IPS-18c (cell line): ENCODE measurements at regions not wholly inside any gene's neighbourhood (a gene's known extent, or its start where the extent isn't known, plus 50 kb on each side); places are given as distances from the start of the nearest gene placed in this dataset.

Source experiments
- H3K4me3 ChIP-seq: 2 replicates; pipeline ENCODE4 v1.7.0; 2013; ENCODE audit warnings: low read depth, mild to moderate bottlenecking, low read length, moderate library complexity; ENCODE audit not compliant: insufficient read depth
- H3K9me3 ChIP-seq: one replicate; pipeline ENCODE4 v1.6.1; 2013; ENCODE audit warnings: mild to moderate bottlenecking, low read length, moderate library complexity; ENCODE audit not compliant: control insufficient read depth, insufficient read depth

DNA sequence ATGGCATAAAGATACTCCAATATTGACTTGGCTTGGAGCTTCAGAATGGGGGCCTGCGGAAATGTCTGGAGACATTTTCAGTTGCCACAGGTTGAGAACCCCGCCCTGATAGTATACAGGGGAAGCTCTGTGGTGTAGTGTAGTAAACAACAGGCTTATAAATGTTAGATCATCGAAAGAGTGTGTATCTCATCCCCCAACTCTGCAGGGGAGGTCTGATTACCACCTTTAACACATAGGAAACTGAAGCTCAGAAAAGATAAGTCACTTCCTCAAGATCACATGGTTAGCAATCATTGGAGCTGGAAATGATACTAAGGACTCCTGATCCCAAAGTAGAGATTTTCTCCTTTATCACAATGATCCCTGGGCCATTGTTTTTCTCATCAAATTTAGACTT, 144.5 kb upstream of the BMPER start:
- H3K9me3 ChIP-seq: no peaks in the 10 kb centered on the region
- H3K4me3 ChIP-seq: no peak overlapping the region

DNA sequence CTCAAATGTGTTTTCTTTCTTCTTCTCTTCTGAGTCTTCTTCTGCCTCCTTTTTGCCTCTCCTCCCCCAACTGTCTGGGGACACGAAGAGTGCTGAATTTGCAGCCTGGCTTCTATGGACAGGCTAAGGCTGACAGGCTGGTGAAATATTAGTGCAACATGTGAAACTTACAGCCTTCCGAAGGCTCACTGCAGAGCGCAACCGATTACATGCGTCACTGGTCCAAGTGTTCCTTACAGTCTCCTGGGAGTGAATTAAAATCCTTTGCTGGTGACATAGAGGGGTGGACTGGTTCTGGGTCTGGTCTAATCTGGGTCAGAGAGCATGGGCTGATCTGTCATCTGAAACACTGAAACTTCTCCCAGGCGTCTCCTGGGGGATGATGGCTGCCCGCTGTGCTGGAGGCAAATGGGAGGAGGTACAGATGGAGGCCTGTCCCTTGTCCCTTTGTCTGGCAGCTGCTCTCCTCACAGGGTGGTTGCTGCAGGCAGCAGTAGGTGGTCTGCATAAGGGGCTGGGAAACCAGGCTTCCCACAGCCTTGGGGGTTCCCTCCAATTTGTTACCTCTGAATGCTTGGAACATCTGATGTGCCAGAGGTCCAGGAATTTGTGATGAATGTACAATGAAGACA, 143.8 kb upstream of the BMPER start:
- Histone ChIP-seq H3K9me3 (no peaks in the 10 kb centered on the region), H3K4me3 (no peak overlapping the region)

- no peak overlapping the region for H3K4me3 ChIP-seq
- no peaks in the 10 kb centered on the region for H3K9me3 ChIP-seq
These were observed 143.0 kb upstream of the BMPER start for GRCh38 chr7:33762151-33762910.

DNA sequence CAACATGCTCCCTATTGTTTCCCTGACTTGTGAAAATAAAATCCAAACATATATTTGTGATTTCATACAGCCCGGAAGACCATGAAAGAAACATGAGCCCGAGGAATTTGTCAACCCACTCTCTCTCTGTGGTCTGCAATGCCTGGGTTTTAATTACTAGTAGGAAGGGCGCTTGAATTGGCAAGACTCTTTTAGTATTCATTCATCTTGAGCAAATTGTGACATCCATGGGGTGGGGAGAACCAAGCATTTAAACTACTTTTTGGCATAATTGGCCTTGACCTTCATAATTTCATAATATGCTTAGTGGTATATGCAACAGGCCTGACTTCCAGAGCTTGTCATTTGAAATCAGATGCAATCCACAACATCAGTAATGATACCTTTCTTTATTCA, 142.4 kb upstream of the BMPER start:
- H3K4me3 ChIP-seq: no peak overlapping the region
- no peaks in the 10 kb centered on the region for H3K9me3 ChIP-seq

DNA sequence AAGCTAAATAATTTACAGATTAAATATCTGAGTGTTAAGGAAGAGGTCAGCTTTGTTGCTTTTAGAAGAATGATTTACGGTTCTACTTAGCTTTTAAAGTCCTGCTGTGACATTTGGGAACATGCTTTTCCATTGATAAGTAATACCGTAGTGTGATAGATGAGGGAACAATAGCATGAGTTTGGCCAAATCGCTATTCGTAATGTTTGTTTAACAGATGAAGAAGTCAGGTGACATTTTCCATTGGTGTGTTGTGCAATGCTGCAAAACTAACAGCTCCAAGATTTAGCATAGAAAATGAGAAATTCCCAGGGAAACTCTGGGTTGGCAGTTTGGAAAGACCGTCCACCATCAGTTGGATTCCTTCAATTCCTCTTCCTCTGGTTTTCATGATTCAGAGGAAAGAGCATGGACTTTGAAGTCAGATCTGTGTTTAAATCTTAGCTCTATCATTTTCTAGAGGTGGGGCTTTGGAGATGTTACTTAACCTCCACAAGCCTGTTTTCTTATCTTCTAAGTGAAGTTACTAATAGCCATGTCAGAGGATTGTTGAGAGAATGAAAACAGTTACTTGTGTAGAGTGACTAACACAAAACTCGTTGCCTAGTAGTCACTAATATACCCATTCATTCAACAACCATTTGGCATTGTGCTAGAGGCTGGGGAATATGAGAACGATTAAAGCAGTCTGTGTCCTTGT, 140.4 kb upstream of the BMPER start:
- no peak overlapping the region for H3K4me3 ChIP-seq
- H3K9me3 ChIP-seq: no peaks in the 10 kb centered on the region

DNA sequence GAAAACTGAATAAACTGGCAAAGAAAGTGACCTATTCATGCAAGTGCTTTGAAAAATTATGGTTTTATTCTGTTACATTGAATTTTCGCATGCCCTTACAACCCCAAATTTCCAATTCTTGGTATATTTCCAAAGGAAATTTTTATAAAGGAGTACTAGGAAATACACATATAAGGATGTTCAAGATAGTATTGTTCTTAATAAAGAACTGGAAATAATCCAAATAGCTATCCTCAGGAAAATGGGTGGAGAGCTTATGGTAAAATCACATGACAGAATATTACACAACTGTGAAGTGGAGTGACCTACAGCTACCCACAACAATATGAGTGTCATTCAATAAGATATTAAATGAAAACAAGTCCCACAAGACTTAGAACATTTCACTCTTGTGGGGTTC, 138.9 kb upstream of the BMPER start:
- no peak overlapping the region for H3K4me3 ChIP-seq
- no peaks in the 10 kb centered on the region for H3K9me3 ChIP-seq

GRCh38 chr7:33769930-33770329, 135.4 kb upstream of the BMPER start:
- no peak overlapping the region for H3K4me3 ChIP-seq
- H3K9me3 ChIP-seq: no peaks in the 10 kb centered on the region

DNA sequence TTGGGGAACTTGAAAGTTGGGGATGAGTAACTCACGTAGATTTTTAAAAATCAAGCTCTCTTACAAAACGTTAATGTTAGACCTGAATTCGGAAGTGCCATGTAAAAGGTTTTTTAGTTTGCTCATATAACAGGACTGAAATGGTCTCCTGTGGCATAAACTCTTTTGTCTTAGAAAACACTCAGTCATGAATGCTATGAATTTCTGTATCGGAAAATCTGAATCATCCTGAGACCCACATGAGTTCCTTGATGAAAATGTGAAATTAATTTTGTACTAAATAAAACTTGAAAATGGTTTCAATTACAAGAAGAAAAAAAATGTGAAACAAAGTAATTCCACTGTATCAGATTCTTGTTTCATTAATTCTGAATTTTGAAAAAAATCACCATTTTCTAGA, 134.8 kb upstream of the BMPER start:
- Histone ChIP-seq H3K4me3 (no peak overlapping the region), H3K9me3 (no peaks in the 10 kb centered on the region)

GRCh38 chr7:33771422-33771821, 133.9 kb upstream of the BMPER start:
- Histone ChIP-seq H3K9me3 (no peaks in the 10 kb centered on the region), H3K4me3 (no peak overlapping the region)

DNA sequence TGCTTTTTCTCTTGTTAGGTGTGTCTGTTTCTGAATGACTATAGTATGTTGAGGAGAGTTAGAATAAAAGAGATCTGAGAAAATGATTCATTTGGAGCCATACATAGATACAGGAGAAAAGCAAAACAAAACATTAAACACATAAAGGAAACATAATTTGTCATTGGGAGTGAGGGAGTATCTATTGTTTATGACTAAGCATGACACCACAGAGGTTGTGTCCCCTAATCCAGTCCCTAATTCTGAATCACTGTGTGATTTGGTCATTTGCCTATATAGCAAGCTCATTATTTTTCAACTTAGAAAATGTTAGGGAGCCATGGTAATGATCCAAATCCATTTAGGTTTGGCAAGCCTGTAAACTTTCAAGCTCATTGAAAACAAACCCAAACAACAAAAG, 132.3 kb upstream of the BMPER start:
- no peak overlapping the region for H3K4me3 ChIP-seq
- H3K9me3 ChIP-seq: no peaks in the 10 kb centered on the region

DNA sequence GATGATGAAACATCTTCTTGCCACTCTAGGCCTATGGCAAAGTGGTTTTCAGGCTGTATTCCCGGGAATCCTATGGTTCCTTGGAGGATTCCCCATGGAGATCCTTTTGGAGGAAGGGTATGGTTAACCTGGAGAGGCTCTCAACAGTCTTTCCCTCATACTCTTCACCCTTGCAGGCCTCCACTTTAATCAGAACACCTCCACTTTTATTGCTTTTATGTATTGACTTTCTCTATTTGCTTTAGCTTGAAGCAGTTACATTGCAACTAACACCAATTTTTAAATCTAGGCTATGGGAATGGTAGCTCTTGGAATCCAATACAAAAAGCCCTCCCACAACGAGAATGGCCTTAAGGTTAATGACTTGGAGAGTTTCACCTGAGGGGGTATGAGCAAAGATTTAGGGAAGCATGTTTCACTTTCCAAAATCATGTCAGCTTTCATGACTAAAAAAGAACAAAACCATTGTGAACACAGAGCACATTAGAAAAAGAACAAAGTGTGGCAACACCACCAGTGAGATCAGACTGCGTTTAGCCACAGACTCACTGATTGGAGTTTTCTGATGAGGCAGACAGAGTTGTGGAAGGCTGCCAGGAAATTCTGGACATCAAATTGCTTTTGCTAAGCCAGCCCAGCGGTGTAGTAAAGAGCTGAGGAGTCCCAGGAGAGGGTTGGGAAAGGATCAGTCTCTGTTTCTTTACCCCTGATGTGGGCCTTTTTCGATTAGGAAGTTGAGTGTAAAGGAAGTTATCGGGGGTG, 130.4 kb upstream of the BMPER start:
- Histone ChIP-seq H3K9me3 (no peaks in the 10 kb centered on the region), H3K4me3 (no peak overlapping the region)

- H3K9me3 ChIP-seq: no peaks in the 10 kb centered on the region
- no peak overlapping the region for H3K4me3 ChIP-seq
These were observed 129.5 kb upstream of the BMPER start for GRCh38 chr7:33775790-33776189.

DNA sequence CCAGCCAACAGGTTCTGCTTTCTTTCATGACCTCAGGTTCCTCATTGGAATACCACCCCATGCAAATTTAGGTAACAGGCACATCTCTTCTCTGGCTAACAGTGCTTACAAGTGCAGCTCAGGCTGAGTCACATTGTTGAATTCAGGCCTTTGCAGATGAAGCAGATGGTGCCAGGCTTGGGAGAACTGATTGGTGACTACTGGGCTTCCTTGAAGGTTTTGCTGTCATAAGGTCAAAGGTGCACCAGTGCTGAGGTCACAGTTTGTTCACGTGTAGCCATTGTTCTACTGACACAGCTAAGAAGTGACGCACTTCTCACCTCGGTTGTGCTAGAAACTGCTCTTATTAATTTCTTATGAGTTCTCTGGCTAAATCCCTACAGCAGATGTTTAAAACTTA, 128.6 kb upstream of the BMPER start:
- no peak overlapping the region for H3K4me3 ChIP-seq
- no peaks in the 10 kb centered on the region for H3K9me3 ChIP-seq

DNA sequence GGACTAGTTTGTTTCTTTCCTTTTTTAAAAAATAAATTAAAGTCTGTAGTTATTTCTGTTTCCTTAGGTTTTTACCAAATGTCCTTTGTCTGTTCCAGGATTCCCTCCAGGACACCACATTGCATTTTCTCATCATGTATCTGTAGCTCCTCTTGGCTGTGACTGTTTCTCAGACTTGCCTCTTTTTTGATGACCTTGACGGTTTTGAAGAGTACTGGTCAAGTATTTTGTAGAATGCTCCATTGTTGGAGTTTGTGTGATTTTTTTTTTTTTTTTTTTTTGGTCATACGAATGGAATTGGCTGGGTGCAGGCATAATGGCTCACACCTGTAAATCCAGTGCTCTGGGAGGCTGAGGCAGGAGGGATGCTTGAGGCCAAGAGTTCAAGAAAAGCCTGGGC, 127.1 kb upstream of the BMPER start:
- Histone ChIP-seq H3K4me3 (no peak overlapping the region), H3K9me3 (no peaks in the 10 kb centered on the region)

DNA sequence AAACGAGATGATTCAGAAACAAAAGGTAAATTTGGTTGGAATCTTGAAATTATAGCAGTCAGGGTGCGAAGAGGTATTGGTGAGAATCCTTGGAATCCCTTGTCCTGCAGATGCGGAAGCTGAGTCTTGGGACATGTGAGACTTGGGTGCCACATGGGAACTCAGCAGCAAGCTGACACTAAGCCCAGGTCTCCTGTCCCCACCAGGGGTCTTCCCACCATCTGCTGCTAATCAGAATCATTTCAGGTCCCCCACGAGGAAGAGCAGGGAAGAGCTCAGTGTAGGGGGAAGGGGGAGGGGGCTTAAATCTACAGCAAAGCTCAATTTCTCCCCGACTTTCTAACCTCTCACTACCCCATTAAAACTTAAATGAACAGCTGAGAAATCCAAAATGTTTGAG, 126.1 kb upstream of the BMPER start:
- Histone ChIP-seq H3K9me3 (no peaks in the 10 kb centered on the region), H3K4me3 (no peak overlapping the region)

DNA sequence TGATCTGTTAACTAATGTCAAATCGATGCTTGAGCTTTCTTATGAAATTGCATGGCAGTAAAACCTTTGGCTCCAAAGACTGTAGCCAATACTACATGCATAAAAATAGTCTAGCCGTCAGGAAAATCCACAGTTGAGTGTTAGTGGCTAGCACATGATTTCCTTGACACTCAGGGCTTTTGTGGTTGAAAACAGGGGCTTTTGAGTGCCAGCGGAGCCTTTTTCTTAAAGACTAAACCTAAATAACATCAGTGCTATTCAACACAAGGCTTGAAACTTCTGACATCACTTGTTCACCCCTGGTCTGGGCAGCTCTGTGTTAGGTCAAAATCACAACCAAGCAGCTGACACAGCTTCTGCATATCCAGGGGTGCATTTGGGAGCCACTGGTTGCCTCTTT, 124.2 kb upstream of the BMPER start:
- H3K4me3 ChIP-seq: no peak overlapping the region
- no peaks in the 10 kb centered on the region for H3K9me3 ChIP-seq

- no peak overlapping the region for H3K4me3 ChIP-seq
- H3K9me3 ChIP-seq: no peaks in the 10 kb centered on the region
These were observed 123.5 kb upstream of the BMPER start for GRCh38 chr7:33781796-33782195.

DNA sequence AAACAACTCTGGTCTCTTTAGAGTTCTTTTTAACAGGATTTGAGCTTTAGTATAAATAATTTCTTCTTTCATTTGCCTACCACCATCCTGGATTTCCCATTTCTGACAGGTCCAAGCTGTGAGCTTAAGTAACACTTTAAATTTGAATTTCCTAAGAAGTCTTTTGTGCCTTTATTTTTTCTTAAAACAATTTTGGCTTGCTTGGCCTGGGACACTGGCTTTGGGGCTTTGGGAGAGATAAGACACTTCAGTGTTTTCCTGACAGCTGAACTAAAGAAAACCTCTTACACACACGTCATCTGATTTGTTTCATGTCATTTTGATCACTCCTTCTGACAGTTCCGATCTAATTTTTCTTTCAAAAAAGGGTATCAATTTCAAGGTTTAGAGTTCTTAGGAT, 121.3 kb upstream of the BMPER start:
- Histone ChIP-seq H3K9me3 (no peaks in the 10 kb centered on the region), H3K4me3 (no peak overlapping the region)
